Thyroid gland (tissue), 4 donors: ENCODE measurements at regions not wholly inside any gene's neighbourhood (a gene's known extent, or its start where the extent isn't known, plus 50 kb on each side); places are given as distances from the start of the nearest gene placed in this dataset.

ENCODE experiments used
- POLR2A ChIP-seq, 2 donors: fragments of 450-650 bp; IDR thresholded peaks; one replicate each; pipeline ENCODE4 v1.6.1; 2017; ENCODE audit warnings: antibody characterized with exemption in 2 of 2, mild to moderate bottlenecking in 2 of 2, moderate library complexity in 1 of 2
- TF ChIP-seq, protein P1 (sequence below), 6 experiments: fragments of 200-600 bp in 3 of 6; fragments of 450-650 bp in 3 of 6; sonication (generic) in 3 of 6; IDR thresholded peaks; one replicate each; pipeline ENCODE4 v1.5.1; 2016 to 2019; ENCODE audit warnings: antibody characterized with exemption in 6 of 6, mild to moderate bottlenecking in 2 of 6, inconsistent platforms in 1 of 6, moderate library complexity in 1 of 6

- TF ChIP-seq, protein P1, sequence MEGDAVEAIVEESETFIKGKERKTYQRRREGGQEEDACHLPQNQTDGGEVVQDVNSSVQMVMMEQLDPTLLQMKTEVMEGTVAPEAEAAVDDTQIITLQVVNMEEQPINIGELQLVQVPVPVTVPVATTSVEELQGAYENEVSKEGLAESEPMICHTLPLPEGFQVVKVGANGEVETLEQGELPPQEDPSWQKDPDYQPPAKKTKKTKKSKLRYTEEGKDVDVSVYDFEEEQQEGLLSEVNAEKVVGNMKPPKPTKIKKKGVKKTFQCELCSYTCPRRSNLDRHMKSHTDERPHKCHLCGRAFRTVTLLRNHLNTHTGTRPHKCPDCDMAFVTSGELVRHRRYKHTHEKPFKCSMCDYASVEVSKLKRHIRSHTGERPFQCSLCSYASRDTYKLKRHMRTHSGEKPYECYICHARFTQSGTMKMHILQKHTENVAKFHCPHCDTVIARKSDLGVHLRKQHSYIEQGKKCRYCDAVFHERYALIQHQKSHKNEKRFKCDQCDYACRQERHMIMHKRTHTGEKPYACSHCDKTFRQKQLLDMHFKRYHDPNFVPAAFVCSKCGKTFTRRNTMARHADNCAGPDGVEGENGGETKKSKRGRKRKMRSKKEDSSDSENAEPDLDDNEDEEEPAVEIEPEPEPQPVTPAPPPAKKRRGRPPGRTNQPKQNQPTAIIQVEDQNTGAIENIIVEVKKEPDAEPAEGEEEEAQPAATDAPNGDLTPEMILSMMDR (IDR thresholded peaks at IDR 0.05) = no peak
- no peak for TF ChIP-seq POLR2A (IDR thresholded peaks at IDR 0.05)
Measured at GRCh38 chr6:14905201-14905600, 340.7 kb upstream of the JARID2 start.
